ENCODE measurements at regions not wholly inside any gene's neighbourhood (a gene's known extent, or its start where the extent isn't known, plus 50 kb on each side); places are given as distances from the start of the nearest gene placed in this dataset.

DNA sequence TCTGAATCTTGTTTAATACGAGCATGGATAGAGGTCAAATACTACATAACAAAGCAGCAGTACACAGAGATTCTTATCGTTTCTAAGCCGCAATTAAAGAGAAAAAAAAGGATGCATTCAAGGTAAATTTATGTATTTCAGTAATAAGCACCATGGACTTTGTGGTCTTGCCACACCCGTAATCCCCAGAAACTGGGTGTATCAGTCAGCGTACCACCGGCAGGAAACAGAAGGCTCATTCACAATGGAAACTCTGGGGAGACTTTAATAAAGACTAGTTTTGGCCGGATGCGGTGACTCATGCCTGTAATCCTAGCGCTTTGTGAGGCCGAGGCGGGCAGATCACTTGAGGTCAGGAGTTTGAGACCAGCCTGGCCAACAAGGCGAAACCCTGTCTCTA lies 81.9 kb upstream of the ZNF280D start:
- DNase-seq (ENCODE audit: extremely low spot score) = no peak
- TF ChIP-seq, protein P1, sequence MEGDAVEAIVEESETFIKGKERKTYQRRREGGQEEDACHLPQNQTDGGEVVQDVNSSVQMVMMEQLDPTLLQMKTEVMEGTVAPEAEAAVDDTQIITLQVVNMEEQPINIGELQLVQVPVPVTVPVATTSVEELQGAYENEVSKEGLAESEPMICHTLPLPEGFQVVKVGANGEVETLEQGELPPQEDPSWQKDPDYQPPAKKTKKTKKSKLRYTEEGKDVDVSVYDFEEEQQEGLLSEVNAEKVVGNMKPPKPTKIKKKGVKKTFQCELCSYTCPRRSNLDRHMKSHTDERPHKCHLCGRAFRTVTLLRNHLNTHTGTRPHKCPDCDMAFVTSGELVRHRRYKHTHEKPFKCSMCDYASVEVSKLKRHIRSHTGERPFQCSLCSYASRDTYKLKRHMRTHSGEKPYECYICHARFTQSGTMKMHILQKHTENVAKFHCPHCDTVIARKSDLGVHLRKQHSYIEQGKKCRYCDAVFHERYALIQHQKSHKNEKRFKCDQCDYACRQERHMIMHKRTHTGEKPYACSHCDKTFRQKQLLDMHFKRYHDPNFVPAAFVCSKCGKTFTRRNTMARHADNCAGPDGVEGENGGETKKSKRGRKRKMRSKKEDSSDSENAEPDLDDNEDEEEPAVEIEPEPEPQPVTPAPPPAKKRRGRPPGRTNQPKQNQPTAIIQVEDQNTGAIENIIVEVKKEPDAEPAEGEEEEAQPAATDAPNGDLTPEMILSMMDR (IDR thresholded peaks at IDR 0.05; ENCODE audit: control extremely low read depth, extremely low read depth, low read depth, missing control alignments) = no peak
- CTCF ChIA-PET = interaction anchor here (1.1 kb wide), 1 partner anchor 21 kb away, joined by 4 read pairs; no protein-coding TSS in a partner anchor
- POLR2A ChIA-PET = no interaction called here

DNA sequence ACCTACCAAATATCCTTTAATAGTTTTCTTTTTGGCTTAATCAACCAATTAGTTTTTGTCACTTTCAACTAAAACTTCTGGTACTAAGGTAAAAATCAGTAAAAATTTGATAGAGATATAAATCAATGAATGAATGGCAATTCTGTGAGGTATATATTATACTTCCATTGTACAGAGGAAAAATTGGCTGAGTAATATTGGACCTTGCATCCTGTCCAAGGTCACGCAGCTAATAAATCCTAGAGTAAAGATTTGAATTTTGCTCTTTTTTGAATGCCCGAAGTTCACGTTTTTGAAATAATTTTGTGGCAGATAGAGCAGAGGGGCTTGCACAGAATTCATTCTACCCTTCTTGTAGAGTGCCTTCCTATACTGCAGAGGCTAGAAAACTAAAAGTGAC lies 81.1 kb upstream of the ZNF280D start:
- TF ChIP-seq, protein P1 (IDR thresholded peaks at IDR 0.05; ENCODE audit: control extremely low read depth, extremely low read depth, low read depth, missing control alignments) = no peak
- CTCF ChIA-PET = interaction anchor here (1.0 kb wide), 2 partner anchors 10 to 13 kb away, joined by 3 read pairs; no protein-coding TSS in a partner anchor
- no peak for DNase-seq (ENCODE audit: extremely low spot score)
- POLR2A ChIA-PET = no interaction called here

DNA sequence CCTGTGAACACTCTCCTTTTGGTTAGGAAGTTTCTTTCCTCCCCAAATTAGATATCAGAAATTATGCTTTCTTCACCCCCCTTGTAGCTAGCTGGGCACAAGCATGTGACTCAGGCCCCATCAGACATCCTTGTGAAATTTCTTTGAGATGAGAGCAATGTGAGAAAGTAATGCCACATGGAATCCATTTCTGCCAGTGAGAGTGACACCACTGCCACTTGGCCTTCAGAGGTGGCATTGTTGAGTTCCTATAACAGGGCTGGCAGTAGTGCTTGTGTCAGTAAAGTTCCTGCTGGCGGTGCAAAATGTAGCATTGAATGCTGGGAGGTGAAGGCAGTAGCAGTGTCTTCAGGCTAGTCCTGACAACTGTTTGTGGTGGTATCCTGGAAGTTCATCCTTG lies 80.7 kb upstream of the ZNF280D start:
- ChIA-PET CTCF (interaction anchor here (0.7 to 2.5 kb wide), 5 partner anchors 9 to 493 kb away, joined by 3 to 17 read pairs (median 3); no protein-coding TSS in a partner anchor), POLR2A (no interaction called here)
- TF ChIP-seq, protein P1 (IDR thresholded peaks at IDR 0.05; ENCODE audit: control extremely low read depth, extremely low read depth, low read depth, missing control alignments) = no peak
- DNase-seq (ENCODE audit: extremely low spot score) = no peak

DNA sequence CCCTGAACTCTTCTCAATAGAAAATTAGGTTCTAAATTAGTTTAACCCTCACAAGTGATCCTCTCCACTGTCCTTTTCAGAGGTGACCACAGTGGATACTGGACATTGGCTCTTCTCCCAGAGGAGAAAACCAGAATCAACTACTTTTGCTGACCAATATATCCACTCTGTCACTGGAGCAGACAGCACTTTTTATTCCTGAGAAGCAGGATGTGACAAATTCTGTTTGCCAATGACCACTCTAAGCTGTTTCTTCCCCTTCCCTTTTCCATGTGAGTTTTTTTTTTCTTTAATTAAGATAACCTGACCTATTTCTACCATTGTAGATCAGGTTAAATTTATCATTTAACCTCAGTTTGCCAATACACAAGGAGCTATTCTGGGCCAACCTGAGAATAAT lies 79.7 kb upstream of the ZNF280D start:
- ChIA-PET POLR2A (no interaction called here), CTCF (interaction anchor here (0.7 to 2.5 kb wide), 4 partner anchors 10 to 715 kb away, joined by 3 to 17 read pairs (median 4); no protein-coding TSS in a partner anchor)
- DNase-seq (ENCODE audit: extremely low spot score) = no peak
- TF ChIP-seq, protein P1 (IDR thresholded peaks at IDR 0.05; ENCODE audit: control extremely low read depth, extremely low read depth, low read depth, missing control alignments) = no peak

DNA sequence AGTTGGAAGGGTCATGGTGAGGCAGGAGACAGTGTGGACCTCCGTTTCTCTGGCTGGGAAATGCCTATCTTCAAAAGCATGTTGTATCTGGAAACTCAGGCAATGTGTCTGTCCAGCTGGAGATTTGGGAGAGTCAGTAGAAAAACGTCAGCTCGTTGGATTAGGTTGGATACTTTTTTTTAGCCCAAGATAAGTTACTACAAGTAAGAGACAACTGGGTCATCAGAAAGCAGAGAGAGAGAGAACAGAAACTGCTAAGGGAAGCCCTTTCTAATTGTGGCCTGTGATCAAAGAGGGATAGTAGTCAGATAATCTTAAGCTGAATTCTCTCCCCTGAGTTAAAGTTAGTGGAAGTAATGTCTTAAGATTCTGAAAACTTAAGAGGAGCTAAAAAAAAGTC lies 78.9 kb upstream of the ZNF280D start:
- CTCF ChIA-PET = interaction anchor here (1.6 to 2.5 kb wide), 2 partner anchors 11 kb away, joined by 5 to 17 read pairs; no protein-coding TSS in a partner anchor
- TF ChIP-seq, protein P1 (IDR thresholded peaks at IDR 0.05; ENCODE audit: control extremely low read depth, extremely low read depth, low read depth, missing control alignments) = no peak
- POLR2A ChIA-PET = no interaction called here
- DNase-seq (ENCODE audit: extremely low spot score) = no peak

DNA sequence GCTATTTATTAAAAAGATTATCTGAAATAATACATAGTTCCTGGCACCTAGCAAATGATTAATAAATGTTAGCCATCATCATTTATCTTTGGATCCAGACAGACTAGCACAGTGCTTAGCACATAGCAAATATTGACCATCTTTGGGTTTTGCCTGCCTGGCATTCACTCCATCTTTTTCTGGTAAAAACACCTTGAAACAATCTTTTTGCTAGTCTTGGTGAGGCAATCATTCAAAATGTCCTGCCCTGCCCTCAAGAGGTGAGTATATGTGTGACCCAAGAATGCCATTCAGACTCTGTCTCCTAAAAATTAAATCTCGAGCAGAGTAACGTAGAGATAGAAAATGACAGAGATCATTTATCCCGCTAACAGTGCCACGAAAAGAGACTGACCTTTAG lies 78.3 kb upstream of the ZNF280D start:
- ChIA-PET POLR2A (no interaction called here), CTCF (interaction anchor here (1.6 to 2.5 kb wide), 2 partner anchors 10 to 11 kb away, joined by 5 to 17 read pairs; no protein-coding TSS in a partner anchor)
- DNase-seq (ENCODE audit: extremely low spot score) = no peak
- TF ChIP-seq, protein P1 (IDR thresholded peaks at IDR 0.05; ENCODE audit: control extremely low read depth, extremely low read depth, low read depth, missing control alignments) = no peak
